ENCODE measurements at regions not wholly inside any gene's neighbourhood (a gene's known extent, or its start where the extent isn't known, plus 50 kb on each side); places are given as distances from the start of the nearest gene placed in this dataset.

GRCh38 chr13:110005563-110005962 is 219.2 kb upstream of the IRS2 start:
- TF ChIP-seq CTCF (IDR thresholded peaks at IDR 0.05) (no peak), POLR2A (IDR thresholded peaks at IDR 0.05; ENCODE audit: low read depth) (no peak), POLR2AphosphoS5 (IDR thresholded peaks at IDR 0.05) (no peak), EP300 (IDR thresholded peaks at IDR 0.05) (no peak)
